Kidney epithelial cell (primary cell): ENCODE measurements at regions not wholly inside any gene's neighbourhood (a gene's known extent, or its start where the extent isn't known, plus 50 kb on each side); places are given as distances from the start of the nearest gene placed in this dataset.

Experiments
- DNase-seq: peaks from one replicate; pipeline ENCODE4 v3.0.0-alpha.2; 2010; ENCODE audit warnings: low read depth
- H3K27me3 ChIP-seq: 2 replicates; pipeline ENCODE4 v1.6.0; 2011; ENCODE audit warnings: low read length; ENCODE audit not compliant: control insufficient read depth, insufficient read depth
- H3K36me3 ChIP-seq: 2 replicates; pipeline ENCODE4 v1.5.1; 2011; ENCODE audit warnings: low read length; ENCODE audit not compliant: control insufficient read depth, insufficient read depth
- H3K4me3 ChIP-seq: 2 replicates; pipeline ENCODE4 v1.5.1; 2011; ENCODE audit warnings: low read depth, mild to moderate bottlenecking, control low read depth, low read length
- CTCF ChIP-seq: IDR thresholded peaks from 2 replicates; pipeline ENCODE4 v1.5.1; 2011; ENCODE audit warnings: mild to moderate bottlenecking, moderate library complexity, low read length, control low read depth, inconsistent platforms; ENCODE audit not compliant: insufficient read depth, poor library complexity, severe bottlenecking

DNA sequence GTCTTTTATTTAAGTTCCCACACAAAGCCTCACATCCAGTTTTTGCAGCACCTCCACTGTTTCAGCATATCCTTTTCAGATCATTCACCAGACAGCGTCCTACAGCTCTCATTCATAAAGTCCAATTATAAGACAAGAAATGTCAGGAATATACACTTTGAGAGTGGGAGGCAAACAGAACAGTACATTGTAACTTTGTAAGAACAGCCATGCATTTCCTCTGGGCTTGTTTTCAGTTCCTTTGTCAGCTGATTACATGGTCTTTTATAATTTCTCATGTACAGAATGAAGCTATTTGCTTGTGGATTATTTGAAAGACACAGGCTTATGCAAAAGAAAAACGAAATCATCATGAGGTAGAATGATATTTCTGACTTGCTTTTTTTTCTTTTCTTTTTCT, 85.7 kb downstream of the SOX2 start:
- DNase-seq = no peak
- no peaks in the 10 kb centered on the region for H3K27me3 ChIP-seq
- H3K4me3 ChIP-seq = no peak overlapping the region
- H3K36me3 ChIP-seq = no peaks in the 10 kb centered on the region
- TF ChIP-seq CTCF = no peak

GRCh38 chr3:181805703-181806102, 94.0 kb downstream of the SOX2 start:
- TF ChIP-seq CTCF = no peak
- no peaks in the 10 kb centered on the region for H3K27me3 ChIP-seq
- no peak for DNase-seq
- no peaks in the 10 kb centered on the region for H3K36me3 ChIP-seq
- H3K4me3 ChIP-seq = no peak overlapping the region

GRCh38 chr3:181808053-181808452, 96.3 kb downstream of the SOX2 start:
- H3K36me3 ChIP-seq = no peaks in the 10 kb centered on the region
- DNase-seq = no peak
- H3K4me3 ChIP-seq = no peak overlapping the region
- TF ChIP-seq CTCF = no peak
- no peaks in the 10 kb centered on the region for H3K27me3 ChIP-seq

GRCh38 chr3:181823716-181824115, 112.0 kb downstream of the SOX2 start:
- no peaks in the 10 kb centered on the region for H3K36me3 ChIP-seq
- no peak overlapping the region for H3K4me3 ChIP-seq
- H3K27me3 ChIP-seq = no peaks in the 10 kb centered on the region
- no peak for TF ChIP-seq CTCF
- no peak for DNase-seq

GRCh38 chr3:181824961-181825360, 113.2 kb downstream of the SOX2 start:
- no peak for DNase-seq
- Histone ChIP-seq H3K4me3 (no peak overlapping the region), H3K36me3 (no peaks in the 10 kb centered on the region), H3K27me3 (no peaks in the 10 kb centered on the region)
- TF ChIP-seq CTCF = no peak

DNA sequence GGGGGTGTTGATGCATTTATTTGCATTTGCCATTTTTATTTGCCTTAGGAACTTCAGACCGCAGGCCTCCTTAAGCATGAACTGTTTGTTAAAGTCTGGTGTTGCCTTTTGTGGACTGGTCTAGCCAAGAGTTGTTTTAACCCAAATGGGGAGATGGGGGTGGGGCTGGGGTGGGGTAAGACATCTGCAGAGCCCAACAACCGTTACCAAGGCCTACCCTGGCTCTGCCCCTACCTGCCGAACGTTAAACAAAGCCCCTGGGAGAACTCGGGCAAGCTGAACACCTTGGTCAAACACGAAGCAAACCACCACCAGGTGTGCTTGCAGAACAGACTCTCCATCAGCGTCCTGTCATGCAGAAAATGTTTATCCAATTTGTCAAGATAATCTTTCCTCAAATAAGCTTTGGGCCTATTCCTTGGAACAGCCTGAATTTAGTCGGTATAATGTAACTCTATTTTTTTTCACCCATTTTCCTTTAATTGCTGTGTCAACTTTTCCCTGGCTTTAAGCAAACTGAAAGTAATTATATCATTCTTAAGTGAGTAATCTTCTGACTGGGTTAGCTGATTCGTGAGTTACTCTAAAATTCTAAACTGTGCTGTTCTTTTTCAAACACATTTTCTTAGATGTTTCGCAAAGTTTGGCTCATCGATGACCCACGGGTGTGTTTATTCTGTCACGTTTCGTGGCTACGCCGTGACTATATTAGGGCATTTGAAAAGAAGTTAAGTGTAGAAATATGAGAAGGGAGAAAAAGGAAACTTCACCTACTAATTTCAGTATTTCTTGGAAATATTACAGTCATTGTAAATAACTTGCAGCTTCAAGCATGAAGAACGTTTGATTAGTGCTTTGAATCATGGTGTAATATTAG, 127.6 kb downstream of the SOX2 start:
- Histone ChIP-seq H3K36me3 (no peaks in the 10 kb centered on the region), H3K27me3 (no peaks in the 10 kb centered on the region), H3K4me3 (no peak overlapping the region)
- no peak for DNase-seq
- no peak for TF ChIP-seq CTCF
